GM12878 (cell line): ENCODE measurements at regions not wholly inside any gene's neighbourhood (a gene's known extent, or its start where the extent isn't known, plus 50 kb on each side); places are given as distances from the start of the nearest gene placed in this dataset.

Experiments
- CHD2 ChIP-seq: IDR thresholded peaks from 2 replicates; pipeline ENCODE4 v1.6.1; 2011; ENCODE audit warnings: low read depth, low read length, improper control_type of control experiment, borderline replicate concordance
- CREB1 ChIP-seq: IDR thresholded peaks from 2 replicates; pipeline ENCODE4 v1.6.1; 2012; ENCODE audit warnings: low read depth, mild to moderate bottlenecking, inconsistent platforms
- EZH2 ChIP-seq: IDR thresholded peaks from 2 replicates; pipeline ENCODE4 v1.6.1; 2012; ENCODE audit warnings: low read depth, mild to moderate bottlenecking, control low read depth, inconsistent platforms, low read length, borderline replicate concordance; ENCODE audit not compliant: control insufficient read depth
- MXI1 ChIP-seq: fragments of 150-350 bp; IDR thresholded peaks from 2 replicates; pipeline ENCODE4 v1.6.1; 2011; ENCODE audit warnings: low read depth, mild to moderate bottlenecking, inconsistent platforms, low read length, improper control_type of control experiment
- POLR2A ChIP-seq: IDR thresholded peaks from 2 replicates; pipeline ENCODE4 v1.6.1; 2011; ENCODE audit warnings: low read depth, mild to moderate bottlenecking, low read length
- POLR2AphosphoS5 ChIP-seq: IDR thresholded peaks from 2 replicates; pipeline ENCODE4 v1.6.1; 2011; ENCODE audit warnings: mild to moderate bottlenecking, low read length, inconsistent platforms
- RELA ChIP-seq: fragments of 450-650 bp; IDR thresholded peaks from 2 replicates; pipeline ENCODE4 v1.8.0; 2014; ENCODE audit warnings: borderline replicate concordance; ENCODE audit not compliant: partially characterized antibody
- SIN3A ChIP-seq: IDR thresholded peaks from 2 replicates; pipeline ENCODE4 v1.6.1; 2012; ENCODE audit warnings: low read depth, low read length, improper control_type of control experiment
- TCF12 ChIP-seq: IDR thresholded peaks from 2 replicates; pipeline ENCODE4 v1.6.1; 2011; ENCODE audit warnings: low read depth, mild to moderate bottlenecking, low read length
- USF1 ChIP-seq: IDR thresholded peaks from 2 replicates; pipeline ENCODE4 v1.6.1; 2011; ENCODE audit warnings: borderline replicate concordance, low read depth, mild to moderate bottlenecking, moderate library complexity, mixed read lengths, low read length; ENCODE audit not compliant: insufficient read depth; ENCODE audit errors: extremely low read length
- ZNF24 ChIP-seq: fragments of 450-650 bp; IDR thresholded peaks from 2 replicates; pipeline ENCODE4 v1.6.1; 2017; ENCODE audit warnings: antibody characterized with exemption, mild to moderate bottlenecking
- ZNF687 ChIP-seq: fragments of 450-650 bp; IDR thresholded peaks from 2 replicates; pipeline ENCODE4 v1.6.1; 2017; ENCODE audit warnings: mild to moderate bottlenecking, moderate library complexity
- TF ChIP-seq, protein P1 (sequence below), 3 experiments: IDR thresholded peaks in 2 of 3; conservative IDR thresholded peaks in 1 of 3; 2 replicates each; pipeline ENCODE4 v1.5.1; 2011; ENCODE audit warnings: low read depth in 3 of 3, low read length in 3 of 3, mild to moderate bottlenecking in 3 of 3, control low read depth in 2 of 3, moderate library complexity in 2 of 3, inconsistent platforms in 1 of 3, mixed read lengths in 1 of 3; ENCODE audit not compliant: control insufficient read depth in 2 of 3, insufficient read depth in 1 of 3; ENCODE audit errors: extremely low read depth in 1 of 3
- TF ChIP-seq, protein P2 (sequence below): fragments of 450-650 bp; IDR thresholded peaks from 2 replicates; pipeline ENCODE4 v1.6.1; 2018; ENCODE audit warnings: borderline replicate concordance, mild to moderate bottlenecking; ENCODE audit not compliant: partially characterized antibody

DNA sequence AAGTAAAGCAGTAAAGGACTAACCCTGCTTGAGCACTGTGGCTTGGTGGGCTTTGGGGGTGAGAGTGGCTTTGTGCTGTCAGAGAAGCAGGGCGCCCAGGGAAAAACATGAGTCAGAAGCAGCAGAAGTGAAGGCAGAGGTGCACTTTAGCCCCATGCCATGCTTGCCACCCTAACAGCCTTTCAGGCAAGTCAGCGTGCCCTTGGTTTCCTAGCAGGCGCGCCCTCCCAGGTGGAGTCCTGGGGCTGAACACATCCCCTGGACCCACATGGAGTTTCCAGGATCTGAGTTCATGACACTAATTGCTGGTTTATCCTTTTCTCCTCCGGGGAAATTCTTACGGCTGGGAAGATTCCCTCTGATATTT, 106.6 kb downstream of the TLR5 start:
- TF ChIP-seq, protein P1, sequence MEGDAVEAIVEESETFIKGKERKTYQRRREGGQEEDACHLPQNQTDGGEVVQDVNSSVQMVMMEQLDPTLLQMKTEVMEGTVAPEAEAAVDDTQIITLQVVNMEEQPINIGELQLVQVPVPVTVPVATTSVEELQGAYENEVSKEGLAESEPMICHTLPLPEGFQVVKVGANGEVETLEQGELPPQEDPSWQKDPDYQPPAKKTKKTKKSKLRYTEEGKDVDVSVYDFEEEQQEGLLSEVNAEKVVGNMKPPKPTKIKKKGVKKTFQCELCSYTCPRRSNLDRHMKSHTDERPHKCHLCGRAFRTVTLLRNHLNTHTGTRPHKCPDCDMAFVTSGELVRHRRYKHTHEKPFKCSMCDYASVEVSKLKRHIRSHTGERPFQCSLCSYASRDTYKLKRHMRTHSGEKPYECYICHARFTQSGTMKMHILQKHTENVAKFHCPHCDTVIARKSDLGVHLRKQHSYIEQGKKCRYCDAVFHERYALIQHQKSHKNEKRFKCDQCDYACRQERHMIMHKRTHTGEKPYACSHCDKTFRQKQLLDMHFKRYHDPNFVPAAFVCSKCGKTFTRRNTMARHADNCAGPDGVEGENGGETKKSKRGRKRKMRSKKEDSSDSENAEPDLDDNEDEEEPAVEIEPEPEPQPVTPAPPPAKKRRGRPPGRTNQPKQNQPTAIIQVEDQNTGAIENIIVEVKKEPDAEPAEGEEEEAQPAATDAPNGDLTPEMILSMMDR (IDR thresholded peaks at IDR 0.05 in 2 of 3, conservative IDR thresholded peaks at IDR 0.05 in 1 of 3; ENCODE audit: control insufficient read depth in 2 of 3, extremely low read depth in 1 of 3, insufficient read depth in 1 of 3, low read depth in 3 of 3, low read length in 3 of 3): no peak
- TF ChIP-seq, protein P2, sequence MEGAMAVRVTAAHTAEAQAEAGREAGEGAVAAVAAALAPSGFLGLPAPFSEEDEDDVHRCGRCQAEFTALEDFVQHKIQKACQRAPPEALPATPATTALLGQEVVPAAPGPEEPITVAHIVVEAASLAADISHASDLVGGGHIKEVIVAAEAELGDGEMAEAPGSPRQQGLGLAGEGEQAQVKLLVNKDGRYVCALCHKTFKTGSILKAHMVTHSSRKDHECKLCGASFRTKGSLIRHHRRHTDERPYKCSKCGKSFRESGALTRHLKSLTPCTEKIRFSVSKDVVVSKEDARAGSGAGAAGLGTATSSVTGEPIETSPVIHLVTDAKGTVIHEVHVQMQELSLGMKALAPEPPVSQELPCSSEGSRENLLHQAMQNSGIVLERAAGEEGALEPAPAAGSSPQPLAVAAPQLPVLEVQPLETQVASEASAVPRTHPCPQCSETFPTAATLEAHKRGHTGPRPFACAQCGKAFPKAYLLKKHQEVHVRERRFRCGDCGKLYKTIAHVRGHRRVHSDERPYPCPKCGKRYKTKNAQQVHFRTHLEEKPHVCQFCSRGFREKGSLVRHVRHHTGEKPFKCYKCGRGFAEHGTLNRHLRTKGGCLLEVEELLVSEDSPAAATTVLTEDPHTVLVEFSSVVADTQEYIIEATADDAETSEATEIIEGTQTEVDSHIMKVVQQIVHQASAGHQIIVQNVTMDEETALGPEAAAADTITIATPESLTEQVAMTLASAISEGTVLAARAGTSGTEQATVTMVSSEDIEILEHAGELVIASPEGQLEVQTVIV: no peak
- TF ChIP-seq POLR2A (no peak), SIN3A (no peak), USF1 (no peak), EZH2 (no peak), ZNF687 (no peak), TCF12 (no peak), CHD2 (no peak), POLR2AphosphoS5 (no peak), RELA (no peak), CREB1 (no peak), ZNF24 (no peak), MXI1 (no peak)
